Mucosa of descending colon (tissue), 3 donors: ENCODE measurements at regions not wholly inside any gene's neighbourhood (a gene's known extent, or its start where the extent isn't known, plus 50 kb on each side); places are given as distances from the start of the nearest gene placed in this dataset.

ENCODE experiments used
- ATAC-seq: fragments of 200-7000 bp; cut with Tn5 transposase; one replicate; pipeline ENCODE4 v1.9.1; 2020; ENCODE audit warnings: mild to moderate bottlenecking, moderate library complexity
- DNase-seq, 3 donors: peaks; one replicate each; pipeline ENCODE4 v3.0.0-alpha.2; 2020
- H3K36me3 ChIP-seq: fragments of 200-600 bp; one replicate; pipeline ENCODE4 v1.8.0; 2021; ENCODE audit warnings: low read depth, mild to moderate bottlenecking
- H3K4me1 ChIP-seq: fragments of 200-600 bp; one replicate; pipeline ENCODE4 v1.8.0; 2021; ENCODE audit warnings: low read depth, mild to moderate bottlenecking
- H3K4me3 ChIP-seq: fragments of 200-600 bp; one replicate; pipeline ENCODE4 v1.8.0; 2021; ENCODE audit warnings: mild to moderate bottlenecking
- H3K9me3 ChIP-seq: fragments of 200-600 bp; one replicate; pipeline ENCODE4 v1.8.0; 2021; ENCODE audit warnings: mild to moderate bottlenecking
- intact Hi-C, 2 donors: fragments of 100-400 bp; cut with DNase I in 1 of 2; cut with micrococcal nuclease in 1 of 2; formaldehyde crosslinking; loops; one replicate each; pipeline versions ENCODE4 v1.11.0 to v1.11.1; 2022; cut with DNase I, micrococcal nuclease
- TF ChIP-seq, protein P1 (sequence below): fragments of 200-600 bp; IDR thresholded peaks from one replicate; pipeline ENCODE4 v1.8.0; 2022; ENCODE audit warnings: antibody characterized with exemption, mild to moderate bottlenecking
- donor health status: DM: no; HTN: no; CAD: no; lungs with moderate emphysema.
- donor health status: DM: no; HTN: no; CAD: no.
- donor health status: DM: no; HTN: yes; CAD: no.

DNA sequence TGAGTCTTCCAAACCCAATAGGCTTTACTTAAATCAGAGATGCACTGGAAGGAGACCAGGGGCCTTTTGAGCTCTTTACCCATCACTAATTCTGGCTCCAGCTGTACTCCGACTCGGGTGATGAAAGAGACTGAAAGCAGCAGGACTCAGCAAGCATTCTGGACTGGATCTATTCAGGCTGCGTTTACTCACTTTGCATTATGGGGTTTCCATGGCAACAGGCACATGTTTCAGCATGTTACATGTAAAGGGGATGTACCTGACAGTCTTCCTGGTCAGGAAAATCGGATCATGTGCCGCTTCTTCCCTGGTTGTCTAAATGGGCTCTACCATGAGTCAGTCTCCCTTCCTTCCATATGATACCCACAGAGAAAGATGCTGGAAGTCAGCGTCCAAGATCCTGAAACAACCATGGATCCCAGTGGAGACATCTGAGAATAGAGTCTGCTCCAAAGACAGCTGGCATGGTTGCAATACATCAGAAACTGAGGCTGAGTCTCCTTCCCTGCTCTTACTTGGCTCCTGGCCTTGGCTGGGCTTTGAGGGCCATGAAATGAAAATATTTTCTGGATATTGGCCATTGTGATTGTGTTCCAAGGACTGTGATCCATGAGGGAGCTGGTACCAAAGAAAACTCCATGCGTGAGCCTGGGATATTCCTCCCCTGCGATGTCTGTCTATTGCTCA lies 102.5 kb upstream of the TNC start:
- intact Hi-C loops = no loop called here
- ATAC-seq (no peak), DNase-seq (no peak)
- TF ChIP-seq, protein P1, sequence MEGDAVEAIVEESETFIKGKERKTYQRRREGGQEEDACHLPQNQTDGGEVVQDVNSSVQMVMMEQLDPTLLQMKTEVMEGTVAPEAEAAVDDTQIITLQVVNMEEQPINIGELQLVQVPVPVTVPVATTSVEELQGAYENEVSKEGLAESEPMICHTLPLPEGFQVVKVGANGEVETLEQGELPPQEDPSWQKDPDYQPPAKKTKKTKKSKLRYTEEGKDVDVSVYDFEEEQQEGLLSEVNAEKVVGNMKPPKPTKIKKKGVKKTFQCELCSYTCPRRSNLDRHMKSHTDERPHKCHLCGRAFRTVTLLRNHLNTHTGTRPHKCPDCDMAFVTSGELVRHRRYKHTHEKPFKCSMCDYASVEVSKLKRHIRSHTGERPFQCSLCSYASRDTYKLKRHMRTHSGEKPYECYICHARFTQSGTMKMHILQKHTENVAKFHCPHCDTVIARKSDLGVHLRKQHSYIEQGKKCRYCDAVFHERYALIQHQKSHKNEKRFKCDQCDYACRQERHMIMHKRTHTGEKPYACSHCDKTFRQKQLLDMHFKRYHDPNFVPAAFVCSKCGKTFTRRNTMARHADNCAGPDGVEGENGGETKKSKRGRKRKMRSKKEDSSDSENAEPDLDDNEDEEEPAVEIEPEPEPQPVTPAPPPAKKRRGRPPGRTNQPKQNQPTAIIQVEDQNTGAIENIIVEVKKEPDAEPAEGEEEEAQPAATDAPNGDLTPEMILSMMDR = no peak
- Histone ChIP-seq H3K36me3 (no peaks in the 10 kb centered on the region), H3K4me3 (no peak overlapping the region), H3K4me1 (no peaks in the 10 kb centered on the region), H3K9me3 (no peaks in the 10 kb centered on the region)

DNA sequence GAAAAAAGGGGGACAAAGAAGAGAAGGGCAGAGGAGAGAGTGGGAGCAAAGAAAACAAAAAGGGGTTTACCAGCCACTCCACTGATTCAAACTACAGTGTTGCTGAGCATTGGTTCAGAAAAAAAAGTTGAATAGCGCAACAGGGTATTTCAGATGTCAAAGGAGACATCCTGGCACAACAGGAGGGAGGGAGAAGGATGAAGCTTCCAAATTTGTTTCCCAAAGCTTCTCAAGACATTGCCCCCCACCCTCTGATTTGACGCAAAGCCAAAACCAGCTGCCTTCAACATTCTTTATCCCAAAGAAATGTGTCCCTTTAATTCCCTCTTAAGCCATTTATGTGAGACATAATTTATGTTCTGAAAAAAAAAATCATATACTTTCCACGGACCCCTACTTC lies 105.5 kb upstream of the TNC start:
- intact Hi-C loops = no loop called here
- Histone ChIP-seq H3K4me1 (no peaks in the 10 kb centered on the region), H3K4me3 (no peak overlapping the region), H3K36me3 (no peaks in the 10 kb centered on the region), H3K9me3 (no peaks in the 10 kb centered on the region)
- DNase-seq (no peak), ATAC-seq (no peak)
- TF ChIP-seq, protein P1 = no peak

DNA sequence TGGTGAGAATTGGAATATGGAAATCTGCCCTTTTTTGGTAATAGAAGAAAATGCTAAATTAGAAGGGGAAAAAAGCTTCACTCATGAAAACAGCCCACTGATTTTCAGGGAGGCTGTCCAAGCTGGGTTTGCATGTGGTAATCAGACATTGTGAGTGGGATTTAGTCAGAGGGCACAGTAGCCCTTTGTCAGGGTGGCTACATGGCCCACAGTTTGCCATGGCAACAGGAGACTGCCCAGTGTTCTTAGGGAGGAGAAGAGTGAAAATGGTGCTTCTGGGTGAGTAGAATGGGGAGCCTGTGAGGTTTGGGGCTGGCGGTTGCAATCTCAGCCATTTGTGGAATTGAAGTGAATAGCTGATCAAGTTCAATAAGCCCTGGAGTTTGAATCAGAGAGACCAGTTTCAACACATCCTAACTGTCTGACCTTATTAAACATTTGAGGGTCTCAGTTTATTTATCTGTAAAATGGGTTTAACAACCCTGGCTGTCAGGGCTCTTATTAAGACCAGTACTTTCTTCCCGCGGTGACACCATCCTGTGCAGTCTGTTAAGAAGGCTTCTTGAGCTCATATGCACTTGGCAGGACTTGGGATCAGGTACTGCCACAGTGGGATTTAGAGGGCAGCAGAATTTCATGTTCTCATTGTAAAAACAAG lies 107.6 kb upstream of the TNC start:
- Histone ChIP-seq H3K9me3 (no peaks in the 10 kb centered on the region), H3K36me3 (no peaks in the 10 kb centered on the region), H3K4me1 (no peaks in the 10 kb centered on the region), H3K4me3 (no peak overlapping the region)
- intact Hi-C loops = no loop called here
- ATAC-seq = no peak
- DNase-seq = no peak
- TF ChIP-seq, protein P1 = no peak

DNA sequence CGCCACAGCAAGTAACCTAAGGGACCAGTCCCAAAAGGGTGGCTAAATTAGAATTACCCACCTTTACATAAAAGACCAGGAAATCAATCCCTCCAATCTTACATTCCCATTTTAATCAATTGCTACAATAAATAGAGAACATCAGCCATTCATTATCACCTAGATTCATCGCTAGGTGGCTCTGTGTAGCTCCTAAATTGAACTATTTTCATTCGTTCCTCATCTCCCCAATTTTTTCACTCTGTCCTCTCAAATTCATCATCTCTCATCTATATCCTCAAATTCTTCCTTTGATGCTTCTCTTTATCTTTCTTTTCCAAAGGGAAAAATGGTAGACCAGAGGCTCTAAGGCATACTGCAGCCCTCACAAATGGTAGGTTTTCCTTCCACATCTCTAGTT lies 108.2 kb upstream of the TNC start:
- DNase-seq = no peak
- Histone ChIP-seq H3K9me3 (no peaks in the 10 kb centered on the region), H3K4me3 (no peak overlapping the region), H3K36me3 (no peaks in the 10 kb centered on the region), H3K4me1 (no peaks in the 10 kb centered on the region)
- no peak for ATAC-seq
- TF ChIP-seq, protein P1 = no peak
- intact Hi-C loops = no loop called here

DNA sequence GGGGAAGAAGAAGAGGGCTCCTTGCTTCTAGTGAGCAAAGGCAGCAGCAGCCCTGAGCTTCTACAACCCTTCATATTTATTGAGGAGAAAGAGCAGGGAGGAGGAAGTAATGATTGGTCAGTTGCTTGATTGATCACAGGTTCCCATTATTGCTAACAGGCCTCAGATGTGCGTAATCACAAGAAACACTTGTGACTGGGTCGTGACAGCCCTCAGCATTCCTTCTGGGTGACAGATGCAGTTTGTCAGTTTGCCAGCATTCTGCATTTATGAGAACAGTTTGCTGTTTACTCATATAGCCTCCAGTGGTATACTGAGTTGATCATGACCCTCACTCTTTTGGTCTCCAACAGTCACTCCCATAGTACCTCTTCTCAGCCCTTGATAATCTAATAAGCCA lies 111.5 kb upstream of the TNC start:
- TF ChIP-seq, protein P1 = no peak
- ATAC-seq = no peak
- Histone ChIP-seq H3K36me3 (no peaks in the 10 kb centered on the region), H3K4me1 (no peaks in the 10 kb centered on the region), H3K9me3 (no peaks in the 10 kb centered on the region), H3K4me3 (no peak overlapping the region)
- DNase-seq = no peak
- intact Hi-C loops = no loop called here
